IMR-90 (cell line): ENCODE measurements at regions not wholly inside any gene's neighbourhood (a gene's known extent, or its start where the extent isn't known, plus 50 kb on each side); places are given as distances from the start of the nearest gene placed in this dataset.

Source experiments
- ATAC-seq: fragments of 200-7000 bp; cut with Tn5 transposase; 2 replicates; pipeline ENCODE4 v1.9.1; 2020; ENCODE audit warnings: low read depth, mild to moderate bottlenecking, moderate library complexity
- BruUV-seq: library from RNA; stranded (reverse); fragments of 400-500 nt; replicated peaks from 2 replicates; lab custom pipeline; 2021; lab: Mats Ljungman, UMichigan
- CTCF ChIA-PET: fragments of 300-600 bp; formaldehyde crosslinking; extraction: SDS; loops from one replicate; lab custom pipeline; 2021; ENCODE audit warnings: antibody characterized with exemption; lab: Yijun Ruan, JAX
- POLR2A ChIA-PET: fragments of 300-600 bp; sonication (Branson Sonifier 250); formaldehyde crosslinking; loops from one replicate; lab custom pipeline; 2022; ENCODE audit warnings: antibody characterized with exemption; ENCODE audit not compliant: unreplicated experiment; lab: Charles Lee
- DNase-seq: peaks from one replicate; pipeline ENCODE4 v3.0.0; 2013
- H2AFZ ChIP-seq: replicated peaks from 2 replicates; pipeline ENCODE3; 2013; ENCODE audit warnings: low read length, mild to moderate bottlenecking; ENCODE audit not compliant: poor library complexity
- H2AK5ac ChIP-seq: 2 replicates; pipeline ENCODE4 v1.6.1; 2013; ENCODE audit warnings: low read depth, low read length, inconsistent platforms
- H2AK9ac ChIP-seq: replicated peaks from 2 replicates; pipeline ENCODE3; 2013; ENCODE audit warnings: mild to moderate bottlenecking, low read depth, low read length, moderate library complexity; ENCODE audit not compliant: poor library complexity
- H2BK120ac ChIP-seq: 2 replicates; pipeline ENCODE4 v1.6.1; 2013; ENCODE audit warnings: low read depth, low read length, inconsistent platforms
- H2BK15ac ChIP-seq: 3 replicates; pipeline ENCODE4 v1.6.1; 2013; ENCODE audit warnings: low read depth, low read length, inconsistent platforms
- H2BK20ac ChIP-seq: 2 replicates; pipeline ENCODE4 v1.6.1; 2013; ENCODE audit warnings: low read depth, mild to moderate bottlenecking, inconsistent platforms, low read length, moderate library complexity
- H2BK5ac ChIP-seq: 2 replicates; pipeline ENCODE4 v1.6.1; 2013; ENCODE audit warnings: mild to moderate bottlenecking, low read depth, low read length, inconsistent platforms; ENCODE audit not compliant: poor library complexity, severe bottlenecking
- H3K14ac ChIP-seq: replicated peaks from 2 replicates; pipeline ENCODE4 v1.6.1; 2013; ENCODE audit warnings: low read depth, low read length, inconsistent platforms
- H3K18ac ChIP-seq: 2 replicates; pipeline ENCODE4 v1.6.1; 2013; ENCODE audit warnings: low read depth, low read length, control low read depth
- H3K23ac ChIP-seq: 2 replicates; pipeline ENCODE4 v1.6.1; 2013; ENCODE audit warnings: low read depth, low read length, inconsistent platforms
- H3K27ac ChIP-seq: 2 replicates; pipeline ENCODE4 v1.5.1; 2013; ENCODE audit warnings: mild to moderate bottlenecking, control low read depth, low read length; ENCODE audit not compliant: insufficient read depth
- H3K27me3 ChIP-seq: 2 replicates; pipeline ENCODE4 v1.6.1; 2013; ENCODE audit warnings: low read length; ENCODE audit not compliant: control insufficient read depth, insufficient read depth
- H3K36me3 ChIP-seq: 2 replicates; pipeline ENCODE4 v1.6.1; 2013; ENCODE audit warnings: low read length, mixed read lengths; ENCODE audit not compliant: control insufficient read depth, insufficient read depth
- H3K4ac ChIP-seq: 2 replicates; pipeline ENCODE4 v1.6.1; 2013; ENCODE audit warnings: low read depth, low read length, inconsistent platforms
- H3K4me1 ChIP-seq: 2 replicates; pipeline ENCODE4 v1.6.1; 2013; ENCODE audit warnings: low read length, mixed read lengths; ENCODE audit not compliant: control insufficient read depth, insufficient read depth
- H3K4me2 ChIP-seq: 2 replicates; pipeline ENCODE4 v1.6.1; 2013; ENCODE audit warnings: low read depth, mild to moderate bottlenecking, control low read depth, low read length, moderate library complexity
- H3K4me3 ChIP-seq: 2 replicates; pipeline ENCODE4 v1.5.1; 2013; ENCODE audit warnings: low read depth, mild to moderate bottlenecking, control low read depth, low read length, moderate library complexity; ENCODE audit not compliant: insufficient read depth
- H3K56ac ChIP-seq: 2 replicates; pipeline ENCODE4 v1.6.1; 2013; ENCODE audit warnings: low read length, inconsistent platforms; ENCODE audit not compliant: insufficient read depth; ENCODE audit errors: extremely low read depth
- H3K79me1 ChIP-seq, 2 experiments: 2 replicates each; pipeline ENCODE4 v1.6.1; 2013; ENCODE audit warnings: low read length in 2 of 2, inconsistent platforms in 1 of 2, low read depth in 1 of 2
- H3K9ac ChIP-seq: 2 replicates; pipeline ENCODE4 v1.6.1; 2013; ENCODE audit warnings: low read depth, low read length, control low read depth
- H3K9me1 ChIP-seq: 2 replicates; pipeline ENCODE4 v1.6.1; 2013; ENCODE audit warnings: low read length, inconsistent platforms; ENCODE audit not compliant: insufficient read depth
- H3K9me3 ChIP-seq: 2 replicates; pipeline ENCODE4 v1.6.1; 2013; ENCODE audit warnings: low read length; ENCODE audit not compliant: control insufficient read depth, insufficient read depth
- H4K20me1 ChIP-seq: 2 replicates; pipeline ENCODE4 v1.6.1; 2013; ENCODE audit warnings: low read length, inconsistent platforms; ENCODE audit not compliant: insufficient read depth
- H4K5ac ChIP-seq: 2 replicates; pipeline ENCODE4 v1.6.1; 2013; ENCODE audit warnings: mild to moderate bottlenecking, low read depth, low read length, control low read depth
- H4K8ac ChIP-seq, 2 experiments: 2 replicates each; pipeline ENCODE4 v1.6.1; 2013; ENCODE audit warnings: low read depth in 2 of 2, low read length in 2 of 2, control low read depth in 1 of 2, inconsistent platforms in 1 of 2
- H4K91ac ChIP-seq: 2 replicates; pipeline ENCODE4 v1.6.1; 2013; ENCODE audit warnings: low read depth, low read length, inconsistent platforms; ENCODE audit not compliant: insufficient read depth
- CHD1 ChIP-seq: IDR thresholded peaks from 2 replicates; pipeline ENCODE4 v1.6.1; 2012; ENCODE audit warnings: low read depth, low read length, improper control_type of control experiment
- MXI1 ChIP-seq: IDR thresholded peaks from 2 replicates; pipeline ENCODE4 v1.6.1; 2012; ENCODE audit warnings: low read depth, mild to moderate bottlenecking, low read length, moderate library complexity, borderline replicate concordance
- WGBS, 2 experiments: methylation state at CpG; one replicate each; pipeline versions ENCODE4 v1.1.5 to v1.1.7; 2013; ENCODE audit warnings: missing lambda C conversion rate in 2 of 2; ENCODE audit not compliant: insufficient read length in 1 of 2; ENCODE audit errors: extremely low coverage in 2 of 2; 5-methylcytosine and 5-hydroxymethylcytosine counted together
- dilution Hi-C: fragments of 300-500 bp; cut with HindIII; formaldehyde crosslinking; loops from one replicate; pipeline ENCODE4 v1.14.3; 2018; ENCODE audit warnings: low sequenced_read_pairs; ENCODE audit not compliant: unreplicated experiment
- in situ Hi-C: fragments of 300-500 bp; cut with MboI; formaldehyde crosslinking; loops from 3 replicates; pipeline ENCODE4 v1.14.3; 2019; ENCODE audit warnings: low sequenced_read_pairs, inconsistent platforms, mixed read lengths
- intact Hi-C: fragments of 100-400 bp; cut with micrococcal nuclease; formaldehyde crosslinking; loops from 2 replicates; pipeline ENCODE4 v1.10.0; 2022
- TF ChIP-seq, protein P1 (sequence below): fragments of 150-350 bp; IDR thresholded peaks from 2 replicates; pipeline ENCODE4 v1.6.1; 2017; ENCODE audit warnings: mild to moderate bottlenecking, antibody characterized with exemption, low read length, low read depth

DNA sequence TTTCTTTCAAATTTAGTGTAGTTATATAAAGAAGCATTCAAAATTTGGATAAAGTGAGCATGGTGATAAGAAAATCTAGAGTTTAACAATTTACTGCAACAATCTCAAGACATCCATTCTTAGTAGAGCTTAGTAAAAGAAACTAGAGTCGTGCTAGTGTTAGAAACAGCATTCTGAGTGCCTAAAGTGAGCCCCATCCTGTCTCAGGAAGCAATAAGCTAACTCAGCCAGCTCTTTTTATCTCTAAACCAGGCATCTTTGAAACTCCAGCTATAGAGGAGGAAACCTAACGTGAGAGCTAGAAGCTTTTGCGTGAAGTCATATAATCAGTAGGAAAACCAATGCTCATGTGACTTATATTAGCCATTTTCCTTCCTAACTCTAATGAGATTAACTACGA lies 1187.1 kb upstream of the EPHA6 start:
- Histone ChIP-seq H2AK9ac (no peak overlapping the region), H3K4me3 (no peak overlapping the region), H3K18ac (no peak overlapping the region), H3K27ac (no peak overlapping the region), H3K9me3 (no peaks in the 10 kb centered on the region), H3K9me1 (no peaks in the 10 kb centered on the region), H4K8ac (no peak overlapping the region), H2BK20ac (no peak overlapping the region), H3K23ac (no peak overlapping the region), H2BK120ac (no peak overlapping the region), H3K27me3 (no peaks in the 10 kb centered on the region), H3K4me1 (no peaks in the 10 kb centered on the region), H3K4me2 (no peak overlapping the region), H3K14ac (no peak overlapping the region), H3K36me3 (no peaks in the 10 kb centered on the region), H3K4ac (no peak overlapping the region), H2AFZ (no peak overlapping the region), H2BK15ac (no peak overlapping the region), H2AK5ac (no peak overlapping the region), H4K20me1 (no peaks in the 10 kb centered on the region), H2BK5ac (no peak overlapping the region), H3K56ac (no peak overlapping the region), H4K5ac (no peak overlapping the region), H4K91ac (no peak overlapping the region), H3K79me1 (no peaks in the 10 kb centered on the region), H3K9ac (no peak overlapping the region)
- no TSS peak for BruUV-seq
- ChIA-PET POLR2A (no interaction called here), CTCF (no interaction called here)
- dilution Hi-C loops, result no loop called here
- TF ChIP-seq CHD1 (no peak), MXI1 (no peak)
- TF ChIP-seq, protein P1, sequence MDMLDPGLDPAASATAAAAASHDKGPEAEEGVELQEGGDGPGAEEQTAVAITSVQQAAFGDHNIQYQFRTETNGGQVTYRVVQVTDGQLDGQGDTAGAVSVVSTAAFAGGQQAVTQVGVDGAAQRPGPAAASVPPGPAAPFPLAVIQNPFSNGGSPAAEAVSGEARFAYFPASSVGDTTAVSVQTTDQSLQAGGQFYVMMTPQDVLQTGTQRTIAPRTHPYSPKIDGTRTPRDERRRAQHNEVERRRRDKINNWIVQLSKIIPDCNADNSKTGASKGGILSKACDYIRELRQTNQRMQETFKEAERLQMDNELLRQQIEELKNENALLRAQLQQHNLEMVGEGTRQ, result no peak
- WGBS, 2 experiments, result no CpG with 5 or more reads among the region's 4 CpGs
- DNase-seq (no peak), ATAC-seq (no peak)
- in situ Hi-C loops, result no loop called here
- intact Hi-C loops, result no loop called here
